Mucosa of rectum (tissue), 2 donors: ENCODE measurements at regions not wholly inside any gene's neighbourhood (a gene's known extent, or its start where the extent isn't known, plus 50 kb on each side); places are given as distances from the start of the nearest gene placed in this dataset.
A peak's percentile ranks its signal among the peaks of the same experiment; 100 is the strongest.

Experiments used
- H3K27ac ChIP-seq, 2 donors: one replicate each; pipeline ENCODE4 v1.7.0; 2013; ENCODE audit warnings: inconsistent platforms in 2 of 2, low read depth in 2 of 2, low read length in 2 of 2
- H3K27me3 ChIP-seq, 2 donors: one replicate each; pipeline ENCODE4 v1.7.0; 2013; ENCODE audit warnings: low read length in 2 of 2; ENCODE audit not compliant: control insufficient read depth in 2 of 2, insufficient read depth in 2 of 2
- H3K36me3 ChIP-seq, 2 donors: one replicate each; pipeline ENCODE4 v1.7.0; 2013; ENCODE audit warnings: low read length in 2 of 2; ENCODE audit not compliant: control insufficient read depth in 2 of 2, insufficient read depth in 2 of 2
- H3K4me1 ChIP-seq, 2 donors: one replicate each; pipeline ENCODE4 v1.7.0; 2013; ENCODE audit warnings: low read length in 2 of 2, mild to moderate bottlenecking in 1 of 2; ENCODE audit not compliant: control insufficient read depth in 2 of 2, insufficient read depth in 2 of 2
- H3K4me3 ChIP-seq, 2 donors: one replicate each; pipeline ENCODE4 v1.7.0; 2013; ENCODE audit warnings: low read length in 2 of 2
- H3K9ac ChIP-seq, 2 donors: one replicate each; pipeline ENCODE4 v1.7.0; 2013; ENCODE audit warnings: low read length in 2 of 2, low read depth in 1 of 2, mild to moderate bottlenecking in 1 of 2
- H3K9me3 ChIP-seq, 2 donors: one replicate each; pipeline ENCODE4 v1.7.0; 2013; ENCODE audit warnings: low read length in 2 of 2; ENCODE audit not compliant: control insufficient read depth in 2 of 2
- donor health status: healthy.
- donor health status: Normal muscosa, but diverticular disease.

DNA sequence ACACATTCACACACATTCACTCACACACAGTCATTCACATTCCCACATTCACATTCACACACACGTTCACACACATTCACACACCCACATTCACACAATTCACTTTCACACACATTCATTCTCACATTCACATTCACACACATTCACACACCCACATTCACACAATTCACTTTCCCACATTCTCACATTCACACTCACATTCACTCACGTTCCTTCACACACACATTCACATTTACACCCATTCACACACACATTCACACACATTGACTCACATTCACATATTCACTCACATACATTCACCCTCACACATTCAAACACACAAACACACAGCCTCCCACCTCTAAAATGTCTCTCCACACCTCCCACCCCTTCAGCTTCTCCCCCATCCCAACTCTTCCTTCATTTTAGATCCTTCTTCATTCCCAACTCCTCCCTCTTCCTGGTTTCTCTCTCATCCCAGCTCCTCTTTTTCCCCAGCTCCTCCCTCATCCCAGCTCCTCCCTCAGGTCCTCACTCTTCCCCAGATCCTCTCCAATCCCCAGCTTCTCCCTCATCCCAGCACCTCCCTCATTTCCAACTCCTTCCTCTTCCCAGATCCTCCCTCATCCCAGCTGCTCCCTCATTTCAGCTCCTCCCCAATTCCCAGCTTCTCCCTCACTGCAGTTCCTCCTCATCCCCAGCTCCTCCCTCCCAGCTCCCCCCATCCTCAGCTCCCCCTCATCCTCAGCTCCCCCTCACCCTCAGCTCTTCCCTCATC, 111.0 kb downstream of the FAM53A start:
- no peaks in the 10 kb centered on the region for H3K9me3 ChIP-seq
- H3K36me3 ChIP-seq = no peaks in the 10 kb centered on the region
- H3K27ac ChIP-seq = no peak overlapping the region
- peaks cover 0 to 5% of the 10 kb centered on the region in 2 donors for H3K4me1 ChIP-seq
- H3K4me3 ChIP-seq = no peak overlapping the region
- H3K27me3 ChIP-seq = no peaks in the 10 kb centered on the region
- no peak overlapping the region for H3K9ac ChIP-seq

DNA sequence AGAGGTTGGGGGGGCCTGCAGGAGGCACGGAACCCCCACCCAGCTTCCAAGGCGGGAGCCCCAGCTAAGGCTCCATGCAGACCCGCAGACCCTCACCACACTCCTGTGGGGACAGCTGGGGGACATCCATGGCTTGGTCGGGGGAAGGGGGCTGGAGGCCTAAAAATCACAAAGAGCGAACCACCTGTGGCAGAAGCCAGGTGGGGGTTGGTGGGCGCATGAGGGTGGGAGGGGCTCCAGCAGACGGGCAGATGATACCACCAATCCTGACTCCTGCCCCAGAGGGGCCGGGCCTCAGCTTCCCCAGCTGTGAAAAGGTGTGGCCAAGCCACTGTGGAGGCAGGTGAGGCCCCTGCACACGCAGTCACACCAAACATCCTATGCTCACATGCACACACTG, 111.6 kb downstream of the FAM53A start:
- H3K9me3 ChIP-seq = no peaks in the 10 kb centered on the region
- H3K36me3 ChIP-seq = no peaks in the 10 kb centered on the region
- no peaks in the 10 kb centered on the region for H3K27me3 ChIP-seq
- peaks cover 0 to 7% of the 10 kb centered on the region in 2 donors for H3K4me1 ChIP-seq
- no peak overlapping the region for H3K4me3 ChIP-seq
- peak overlapping the region; percentile 16 to 51 for H3K27ac ChIP-seq
- no peak overlapping the region for H3K9ac ChIP-seq

GRCh38 chr4:1572010-1572385, 112.1 kb downstream of the FAM53A start:
- H3K4me1 ChIP-seq = peaks cover 0 to 9% of the 10 kb centered on the region in 2 donors
- no peaks in the 10 kb centered on the region for H3K9me3 ChIP-seq
- no peak overlapping the region for H3K4me3 ChIP-seq
- peaks cover 0 to under 1% of the 10 kb centered on the region in 2 donors for H3K27me3 ChIP-seq
- no peak overlapping the region for H3K9ac ChIP-seq
- H3K27ac ChIP-seq = peak overlapping the region; percentile 16 to 51
- no peaks in the 10 kb centered on the region for H3K36me3 ChIP-seq

DNA sequence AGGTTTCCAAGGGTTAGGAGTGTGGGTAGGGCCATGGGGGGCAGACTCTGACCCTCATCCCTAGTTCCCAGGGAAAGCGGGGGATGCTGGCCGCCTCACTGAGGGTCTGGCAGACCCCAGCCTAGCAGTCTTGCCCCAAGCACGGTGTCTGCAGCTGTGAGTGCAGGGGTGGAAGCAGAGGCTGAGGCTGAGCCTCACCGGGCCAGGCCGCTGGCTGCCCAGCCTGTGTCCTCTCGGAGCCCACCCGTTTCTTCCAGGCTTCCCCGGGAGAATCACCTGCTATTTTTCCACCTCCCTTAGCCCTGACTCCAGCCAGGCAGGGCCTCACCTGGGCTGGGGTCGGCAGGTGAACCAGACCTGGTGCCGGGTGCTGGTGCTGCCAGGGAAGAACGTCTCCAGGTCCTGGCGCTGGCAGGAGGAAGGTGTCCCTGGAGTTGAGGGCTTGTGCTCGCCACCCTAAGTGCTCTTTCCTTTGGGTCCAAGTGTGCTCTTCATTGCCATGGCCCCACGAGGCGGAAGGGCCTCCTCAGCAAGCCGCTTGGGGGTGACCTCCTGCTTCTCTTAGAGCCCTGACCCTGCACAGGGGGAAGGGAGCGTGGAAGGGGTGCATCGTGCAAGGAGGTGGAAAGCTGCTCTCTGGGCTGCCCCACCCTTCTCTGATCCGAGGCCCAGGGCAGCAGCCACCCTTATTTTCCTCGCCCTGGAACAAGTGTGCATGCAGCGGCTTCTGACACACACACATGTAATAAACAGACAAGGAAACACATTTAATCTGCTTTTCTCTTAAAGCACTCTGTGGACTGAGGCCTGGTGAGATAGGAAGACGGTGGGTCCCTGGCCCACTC, 112.7 kb downstream of the FAM53A start:
- H3K9ac ChIP-seq = no peak overlapping the region
- no peaks in the 10 kb centered on the region for H3K9me3 ChIP-seq
- H3K27me3 ChIP-seq = peaks cover 0 to 2% of the 10 kb centered on the region in 2 donors
- no peaks in the 10 kb centered on the region for H3K36me3 ChIP-seq
- peak overlapping the region; percentile 16 to 51 for H3K27ac ChIP-seq
- no peak overlapping the region for H3K4me3 ChIP-seq
- peaks cover 0 to 11% of the 10 kb centered on the region in 2 donors for H3K4me1 ChIP-seq

DNA sequence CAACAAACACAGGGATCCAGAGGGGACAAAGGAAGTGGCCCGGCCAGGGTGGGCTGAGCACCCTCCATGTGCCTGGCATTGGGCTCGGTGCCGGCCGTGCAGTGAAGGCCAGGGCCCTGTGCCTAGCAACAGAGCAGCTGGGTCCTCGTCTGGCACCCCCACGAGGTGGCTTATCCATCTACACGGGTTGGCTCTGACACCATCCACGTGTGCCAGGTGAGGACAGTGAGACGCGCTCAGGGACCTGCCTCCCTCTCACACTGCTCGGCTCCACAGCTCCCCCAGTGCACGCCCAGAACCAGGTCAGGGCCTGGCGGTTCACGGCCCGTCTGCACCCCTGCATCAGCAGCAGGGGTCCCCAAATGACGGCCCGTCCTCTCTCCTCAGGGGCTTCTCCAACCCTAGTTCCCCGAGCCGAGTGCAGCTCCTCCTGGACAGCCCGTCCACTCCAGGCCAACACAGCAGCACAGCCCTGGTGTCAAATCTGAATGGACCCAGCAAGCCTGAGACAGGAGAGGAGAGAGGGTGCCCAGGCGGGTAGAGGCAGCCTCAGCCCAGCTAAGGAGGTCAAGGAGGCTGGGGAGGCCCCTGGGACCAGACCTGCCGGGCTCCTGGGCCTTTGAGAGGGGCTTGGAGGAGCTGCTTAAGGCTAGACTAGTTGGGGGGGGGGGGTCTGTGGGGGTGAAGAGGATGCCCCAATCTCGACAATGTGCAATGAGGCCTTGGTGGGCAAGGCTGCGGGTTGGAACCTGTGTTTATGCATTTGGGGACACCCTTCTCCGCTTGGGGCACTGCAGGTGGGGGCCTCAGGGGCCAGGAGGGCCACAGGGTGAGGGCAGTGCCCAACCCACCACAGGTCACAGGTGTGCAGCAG, 113.6 kb downstream of the FAM53A start:
- Histone ChIP-seq H3K9ac (no peak overlapping the region), H3K27me3 (peaks cover 0 to 2% of the 10 kb centered on the region in 2 donors), H3K4me1 (peaks cover 0 to 11% of the 10 kb centered on the region in 2 donors)

DNA sequence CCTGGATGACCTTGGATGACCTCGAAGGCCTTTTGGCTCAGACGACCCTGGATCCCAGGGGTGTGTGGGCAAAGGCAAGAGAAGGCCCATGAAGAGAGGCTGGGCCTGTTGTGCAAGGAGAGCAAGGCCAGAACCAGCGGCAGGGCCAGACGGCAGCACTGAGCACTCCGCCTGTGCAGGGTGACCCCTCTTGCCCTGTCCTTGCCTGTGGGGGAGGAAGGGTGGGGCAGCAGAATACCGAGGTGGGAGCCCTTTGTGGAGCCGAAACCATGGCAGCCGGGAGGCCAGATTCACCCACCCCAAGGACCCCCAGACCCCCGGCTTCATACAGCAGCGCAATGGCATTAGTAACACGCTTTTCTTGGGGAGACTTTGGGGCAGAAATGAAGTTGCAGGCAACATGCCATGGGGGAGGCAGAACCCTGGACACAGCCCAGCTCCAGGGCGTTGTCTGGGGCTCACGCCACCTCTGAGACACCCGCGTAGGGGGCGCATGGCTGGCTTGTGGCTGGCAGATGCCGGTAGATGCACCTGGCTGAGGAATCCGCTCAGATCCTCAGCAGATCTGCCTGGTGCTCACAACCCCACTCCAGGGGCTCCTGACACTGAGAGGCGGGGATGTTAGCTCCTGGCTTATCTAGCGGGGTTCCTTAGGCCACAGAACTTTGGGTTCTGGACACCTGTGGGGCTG, 114.5 kb downstream of the FAM53A start:
- Histone ChIP-seq H3K4me1 (peaks cover 0 to 11% of the 10 kb centered on the region in 2 donors), H3K36me3 (no peaks in the 10 kb centered on the region), H3K9me3 (no peaks in the 10 kb centered on the region), H3K4me3 (no peak overlapping the region), H3K27me3 (peaks cover 5 to 9% of the 10 kb centered on the region in 2 donors), H3K27ac (no peak overlapping the region), H3K9ac (no peak overlapping the region)

More for the DNA sequence above, 113.6 kb downstream of the FAM53A start:
- Histone ChIP-seq H3K9me3 (no peaks in the 10 kb centered on the region), H3K4me3 (no peak overlapping the region), H3K27ac (no peak overlapping the region), H3K36me3 (no peaks in the 10 kb centered on the region)

DNA sequence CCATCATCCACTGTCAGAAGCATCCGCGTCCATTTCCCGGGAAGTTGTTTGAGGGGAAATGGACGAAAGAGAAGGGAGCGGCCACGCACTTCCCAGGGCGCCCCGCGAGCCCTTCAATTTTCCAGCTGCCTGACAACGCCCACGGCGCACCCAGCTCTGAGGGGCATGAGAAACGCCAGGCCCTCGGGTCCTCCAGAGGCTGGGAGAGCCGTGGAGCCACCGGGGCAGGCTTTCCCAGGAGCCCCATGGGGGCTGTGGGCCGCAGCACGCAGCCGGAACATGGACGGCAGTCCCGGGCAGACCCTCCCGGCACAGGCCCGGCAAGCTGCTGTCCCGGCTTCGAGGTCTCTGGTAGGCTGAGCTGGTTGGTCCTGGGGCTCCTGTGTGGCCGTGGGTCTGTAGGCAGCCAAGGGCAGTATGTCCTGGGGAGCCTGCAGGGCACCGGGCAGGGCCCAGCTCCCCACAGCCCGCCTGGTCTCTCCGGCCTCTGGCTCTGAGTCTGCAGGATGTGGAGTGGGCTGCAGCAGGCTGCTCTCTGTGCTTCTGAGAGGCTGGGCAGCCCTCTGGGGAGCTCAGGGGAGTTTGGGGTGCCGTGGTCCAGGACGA, 115.2 kb downstream of the FAM53A start:
- Histone ChIP-seq H3K27ac (no peak overlapping the region), H3K4me3 (no peak overlapping the region), H3K4me1 (peaks cover 0 to 11% of the 10 kb centered on the region in 2 donors), H3K9me3 (no peaks in the 10 kb centered on the region), H3K27me3 (peaks cover 6 to 13% of the 10 kb centered on the region in 2 donors), H3K36me3 (no peaks in the 10 kb centered on the region), H3K9ac (no peak overlapping the region)

GRCh38 chr4:1567808-1568581, 116.1 kb downstream of the FAM53A start:
- H3K27me3 ChIP-seq = peaks cover 9 to 17% of the 10 kb centered on the region in 2 donors
- no peaks in the 10 kb centered on the region for H3K9me3 ChIP-seq
- no peak overlapping the region for H3K27ac ChIP-seq
- H3K4me1 ChIP-seq = peaks cover 0 to 11% of the 10 kb centered on the region in 2 donors
- no peak overlapping the region for H3K4me3 ChIP-seq
- H3K9ac ChIP-seq = no peak overlapping the region
- H3K36me3 ChIP-seq = no peaks in the 10 kb centered on the region

- Histone ChIP-seq H3K27me3 (peaks cover 9 to 18% of the 10 kb centered on the region in 2 donors), H3K9ac (no peak overlapping the region), H3K27ac (no peak overlapping the region), H3K9me3 (no peaks in the 10 kb centered on the region), H3K4me3 (no peak overlapping the region), H3K4me1 (peaks cover 0 to 8% of the 10 kb centered on the region in 2 donors), H3K36me3 (no peaks in the 10 kb centered on the region)
These were observed 116.7 kb downstream of the FAM53A start for GRCh38 chr4:1567519-1567807.
